OCI-M2 (cell line): ENCODE measurements at regions not wholly inside any gene's neighbourhood (a gene's known extent, or its start where the extent isn't known, plus 50 kb on each side); places are given as distances from the start of the nearest gene placed in this dataset.

Experiments used
- DNase-seq: peaks from one replicate; lab custom pipeline; 2025; ENCODE audit not compliant: unreplicated experiment; lab: John Stamatoyannopoulos, UW

- no peak for DNase-seq
Observed at GRCh38 chr7:68671671-68672070, 926.6 kb upstream of the AUTS2 start.

- no peak for DNase-seq
Observed at GRCh38 chr7:68674826-68675225, 923.4 kb upstream of the AUTS2 start.

- DNase-seq, result no peak
Observed at GRCh38 chr7:68676813-68677535, 921.3 kb upstream of the AUTS2 start.

DNA sequence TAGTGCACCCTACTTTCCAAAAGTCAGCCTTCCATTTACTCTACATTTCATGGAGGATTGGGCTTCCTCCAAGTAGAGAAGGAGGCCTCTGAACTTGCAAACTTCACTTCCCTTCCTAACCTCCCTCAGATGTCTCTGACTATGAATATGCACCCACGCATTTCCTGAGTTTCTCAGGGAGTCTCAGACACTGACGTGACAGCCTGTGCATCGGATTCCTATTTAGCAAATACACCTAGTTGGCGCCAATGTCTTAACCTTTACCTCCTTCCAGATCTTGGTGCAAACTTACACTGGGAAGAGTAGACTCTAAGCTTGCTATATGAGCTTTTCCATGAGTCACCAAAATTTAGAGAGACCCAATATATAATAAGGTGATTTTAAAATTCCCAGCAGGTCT, 920.1 kb upstream of the AUTS2 start:
- no peak for DNase-seq

DNA sequence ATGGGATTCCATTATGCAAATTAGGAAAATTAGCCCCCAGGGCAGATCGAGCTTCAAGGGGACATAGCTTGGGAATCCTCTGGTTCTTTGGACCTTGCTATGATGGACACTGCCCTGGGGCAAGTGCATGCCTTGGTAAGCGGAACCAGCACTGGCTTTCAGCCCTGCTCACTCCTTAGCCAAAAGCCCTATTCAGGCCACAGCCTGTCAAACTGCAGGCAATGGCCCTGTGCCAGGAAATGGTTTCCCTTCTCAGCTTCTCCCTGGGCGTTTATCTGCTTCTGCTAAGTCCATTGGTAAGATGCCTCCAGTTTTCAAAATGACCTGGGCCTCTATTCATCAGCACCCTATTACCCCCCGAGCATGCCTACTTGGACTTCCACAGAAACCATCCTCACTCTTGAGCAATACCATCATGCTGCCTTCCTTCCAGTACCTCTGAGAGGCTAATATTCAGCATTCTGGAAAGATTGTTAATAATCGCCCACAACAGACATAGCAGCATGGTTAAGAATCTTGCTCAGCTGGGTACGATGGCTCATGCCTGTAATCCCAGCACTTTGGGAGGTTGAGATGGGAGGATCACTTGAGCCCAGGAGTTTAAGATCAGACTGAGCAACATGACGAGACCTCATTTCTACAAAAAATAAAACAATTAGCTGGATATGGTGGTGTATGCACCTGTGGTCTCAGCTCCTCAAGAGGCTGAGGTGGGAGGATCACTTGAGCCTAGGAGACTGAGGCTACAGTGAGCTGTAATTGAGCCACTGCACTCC, 918.6 kb upstream of the AUTS2 start:
- DNase-seq, result no peak

- DNase-seq, result no peak
Observed at GRCh38 chr7:68680235-68680872, 917.9 kb upstream of the AUTS2 start.

DNA sequence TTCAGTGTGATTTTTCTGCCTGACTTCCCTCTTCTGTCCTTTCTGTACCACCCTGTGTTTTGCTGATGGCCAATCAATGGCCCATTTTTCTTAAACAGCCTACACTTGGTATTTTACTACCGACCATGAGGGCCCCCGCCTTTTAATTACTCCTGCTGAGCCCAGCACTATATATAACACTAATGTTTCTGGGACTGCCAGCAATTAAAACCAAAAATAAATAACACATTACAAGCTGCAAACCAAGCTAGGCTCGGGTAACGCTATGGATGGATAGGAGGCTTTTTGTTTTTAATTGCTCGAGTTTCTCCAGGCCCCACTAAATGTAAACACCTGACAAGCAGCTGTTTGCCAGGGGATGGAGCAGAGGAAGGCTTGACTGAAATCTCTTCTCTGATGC, 915.4 kb upstream of the AUTS2 start:
- no peak for DNase-seq

- DNase-seq, result no peak
Observed at GRCh38 chr7:68684246-68684839, 913.9 kb upstream of the AUTS2 start.

DNA sequence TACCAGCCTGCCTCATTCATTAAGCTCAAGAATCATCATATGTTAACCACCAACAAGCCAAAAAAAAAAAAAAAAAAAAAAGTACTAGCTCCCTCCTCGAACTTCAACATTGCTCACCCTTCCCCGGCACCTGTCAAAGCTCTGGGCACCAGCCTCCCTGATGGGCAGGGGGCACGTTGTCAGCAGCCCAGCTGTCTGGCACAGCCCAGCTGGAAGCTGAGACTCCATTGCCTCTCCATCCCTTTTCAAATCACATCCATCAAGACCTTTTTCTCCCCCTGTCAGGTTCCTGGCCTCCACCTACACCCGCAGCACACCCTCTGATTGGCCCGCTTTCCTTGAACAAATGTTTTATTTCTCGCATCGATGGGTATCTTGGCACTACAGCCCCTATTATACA, 913.3 kb upstream of the AUTS2 start:
- no peak for DNase-seq

DNA sequence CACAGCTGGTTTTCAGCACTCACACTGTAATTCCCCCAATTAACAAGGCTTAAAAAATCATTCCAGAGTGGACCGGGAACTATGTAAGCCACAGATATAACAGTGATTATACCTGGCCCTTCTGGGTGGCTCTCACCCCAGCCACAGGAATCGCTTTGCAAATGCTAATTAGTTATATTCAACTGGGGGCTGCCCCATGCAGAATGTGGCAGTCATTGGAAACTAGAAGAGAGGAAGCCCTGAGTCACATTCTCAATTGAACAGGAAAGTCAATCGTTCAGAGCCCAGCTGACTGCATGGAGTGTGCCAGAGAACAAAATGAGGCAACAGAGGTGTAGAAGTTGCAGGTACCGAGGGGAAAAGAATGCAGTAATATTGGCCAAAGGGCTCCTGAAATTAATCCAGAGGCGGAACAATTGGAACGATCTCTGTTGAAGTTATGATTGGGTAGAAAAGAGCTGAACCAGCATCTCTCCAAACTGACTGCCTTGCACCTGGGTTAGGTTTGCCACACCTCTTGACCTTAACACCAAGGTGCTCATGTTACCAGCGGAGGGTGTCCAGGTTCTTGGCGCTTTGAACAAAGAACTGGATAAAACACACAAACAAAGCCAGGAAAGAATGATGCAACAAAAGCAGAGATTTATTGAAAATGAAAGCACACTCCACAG, 909.7 kb upstream of the AUTS2 start:
- DNase-seq, result no peak

GRCh38 chr7:68689087-68689433, 909.2 kb upstream of the AUTS2 start:
- DNase-seq, result no peak

DNA sequence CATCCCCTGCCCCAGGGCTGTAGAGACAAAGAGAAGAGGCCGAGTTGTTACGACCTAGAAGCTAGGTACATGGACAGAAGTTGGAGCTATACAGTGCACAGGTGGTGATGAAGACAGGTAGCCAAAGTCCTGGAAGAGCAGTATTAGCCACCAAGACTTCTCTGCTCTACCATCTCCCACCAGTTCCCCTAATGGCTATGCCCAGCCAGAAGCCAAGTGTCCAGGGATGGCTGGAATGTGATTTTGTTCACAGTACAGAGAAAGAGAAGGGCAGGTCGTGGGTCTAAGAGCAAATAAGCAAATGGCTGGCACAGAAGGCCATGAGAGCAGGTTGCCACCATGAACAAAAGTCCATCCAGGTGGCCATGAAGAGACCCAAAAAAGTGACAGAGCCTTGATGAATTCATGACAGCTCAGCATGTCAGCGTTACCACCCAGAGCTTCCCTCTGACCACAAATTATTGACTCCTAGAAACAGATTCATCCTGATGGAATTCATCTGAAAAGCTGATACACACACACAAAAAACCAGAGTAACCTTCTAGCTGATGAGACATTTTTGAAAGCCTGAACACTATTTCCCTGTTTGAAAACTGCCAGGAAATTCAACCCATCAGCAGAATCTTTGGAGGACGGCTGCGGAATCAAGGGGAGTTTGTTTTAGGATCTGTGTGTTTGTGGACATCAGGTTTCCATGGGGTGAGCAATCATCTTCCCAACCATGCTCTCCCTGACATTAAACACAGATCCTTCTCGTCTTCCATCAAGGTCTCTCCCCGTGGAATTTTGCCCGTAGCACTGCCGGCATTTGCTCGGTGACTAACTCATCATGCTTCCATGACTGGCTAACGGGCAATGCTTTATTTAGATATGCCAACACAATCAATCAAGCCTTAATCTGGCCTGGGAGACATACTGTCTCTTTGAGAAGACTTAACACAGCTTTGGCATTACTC, 906.7 kb upstream of the AUTS2 start:
- no peak for DNase-seq

- DNase-seq, result no peak
Observed at GRCh38 chr7:68692511-68692910, 905.8 kb upstream of the AUTS2 start.

DNA sequence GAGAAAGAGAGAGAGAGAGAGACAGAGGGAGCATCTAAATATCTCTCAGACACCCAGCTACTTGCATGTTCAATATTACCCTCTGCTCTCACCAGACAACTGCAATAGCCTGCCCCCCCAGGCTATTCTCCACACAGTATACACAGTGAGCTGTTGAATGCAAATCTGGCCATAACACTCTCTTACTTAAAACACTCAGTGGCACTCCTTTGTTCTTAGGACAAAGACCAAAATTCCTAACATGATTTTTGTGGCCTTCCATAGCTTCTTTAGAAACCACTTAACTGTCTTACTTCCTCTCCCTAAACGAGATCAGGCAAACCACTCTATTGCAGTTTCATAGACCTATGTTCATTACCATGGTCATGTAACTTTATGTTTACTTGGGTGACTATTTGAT, 903.6 kb upstream of the AUTS2 start:
- DNase-seq, result no peak

GRCh38 chr7:68697796-68698280, 900.4 kb upstream of the AUTS2 start:
- no peak for DNase-seq

- no peak for DNase-seq
Observed at GRCh38 chr7:68699090-68699711, 899.1 kb upstream of the AUTS2 start.

GRCh38 chr7:68700414-68700813, 897.9 kb upstream of the AUTS2 start:
- no peak for DNase-seq

DNA sequence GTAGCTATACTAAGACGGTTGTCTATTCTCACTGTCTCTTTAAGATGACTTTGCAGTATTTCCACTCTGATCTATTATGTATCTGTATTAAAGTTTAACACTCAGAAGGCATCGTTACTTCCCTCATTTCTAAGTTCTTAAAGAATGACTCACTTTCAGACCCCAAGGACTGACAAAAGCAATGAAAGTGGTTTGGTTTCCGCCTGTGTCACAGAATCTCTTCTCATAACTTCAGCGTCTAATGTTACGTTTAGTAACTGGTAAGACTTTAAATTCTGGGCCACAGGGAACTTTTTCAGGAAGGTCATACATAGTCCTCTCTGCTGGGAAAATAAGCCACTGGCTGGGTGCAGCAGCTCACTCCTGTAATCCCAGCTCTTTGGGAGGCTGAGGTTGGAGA, 892.0 kb upstream of the AUTS2 start:
- DNase-seq, result no peak

GRCh38 chr7:68707159-68707558, 891.1 kb upstream of the AUTS2 start:
- no peak for DNase-seq

GRCh38 chr7:68707958-68708357, 890.3 kb upstream of the AUTS2 start:
- DNase-seq, result no peak
